ENCODE measurements at regions not wholly inside any gene's neighbourhood (a gene's known extent, or its start where the extent isn't known, plus 50 kb on each side); places are given as distances from the start of the nearest gene placed in this dataset.

GRCh38 chr9:118529624-118530214 lies 825.5 kb downstream of the TLR4 start:
- TF ChIP-seq CTCF (IDR thresholded peaks at IDR 0.05; ENCODE audit: low read length), result no peak
- no peak for TF ChIP-seq EZH2 (IDR thresholded peaks at IDR 0.05; ENCODE audit: borderline replicate concordance, low read length)

All from OCI-LY1 (cell line).